ENCODE measurements at regions not wholly inside any gene's neighbourhood (a gene's known extent, or its start where the extent isn't known, plus 50 kb on each side); places are given as distances from the start of the nearest gene placed in this dataset.

- TF ChIP-seq POLR2A (IDR thresholded peaks at IDR 0.05) (no peak), CTCF (IDR thresholded peaks at IDR 0.05) (no peak)
- intact Hi-C loops (cut with DNase I; ENCODE audit: low total_unique reads), result no loop called here
- H3K4me3 ChIP-seq (ENCODE audit: low read depth, poor library complexity, severe bottlenecking), result no peak overlapping the region
- DNase-seq (ENCODE audit: low spot score in 2 of 2), result no peak
- WGBS, 2 donors, result 85 to 87% methylated on average over 6 of the region's 6 CpGs
Measured at GRCh38 chr13:68261105-68261504, 1031.0 kb upstream of the PCDH9 start.

DNA sequence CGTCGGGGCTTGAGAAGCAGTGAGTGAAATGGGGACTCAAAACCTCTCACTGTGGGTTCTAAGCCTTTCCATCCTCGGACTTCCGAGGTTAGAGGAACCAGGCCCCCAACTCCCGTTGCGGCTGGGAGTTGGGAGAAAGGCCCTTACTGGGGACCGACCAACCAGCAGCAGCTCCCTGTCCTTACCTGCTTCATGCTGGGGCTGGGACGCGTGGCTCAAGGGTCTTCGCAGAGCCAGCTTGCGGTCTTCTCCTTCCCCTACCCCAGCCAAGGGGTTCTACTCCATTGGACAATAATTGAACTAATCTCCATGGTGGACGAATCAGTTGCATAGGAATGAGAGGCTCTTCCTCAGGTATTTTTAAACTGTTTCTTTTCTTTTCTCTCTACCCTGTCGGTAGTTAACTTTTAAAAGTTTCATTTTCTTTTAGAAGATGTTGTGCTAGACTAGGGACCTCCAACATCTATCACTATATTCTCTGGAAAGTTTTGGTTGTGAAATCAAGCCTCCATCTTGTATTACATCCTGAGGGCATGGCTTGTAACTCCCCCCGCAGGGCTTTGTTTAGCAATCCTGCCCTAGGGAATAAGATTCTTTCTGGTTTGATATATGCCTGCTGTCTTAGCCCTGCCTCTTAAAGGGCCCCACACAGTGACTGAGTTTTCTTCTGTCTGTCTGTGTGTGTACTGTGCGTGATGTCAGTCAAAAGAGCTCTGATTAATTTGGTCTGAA, 1027.1 kb upstream of the PCDH9 start:
- no peak for DNase-seq (ENCODE audit: low spot score in 2 of 2)
- WGBS, 2 donors, result 87 to 88% methylated on average over 15 of the region's 15 CpGs
- intact Hi-C loops (cut with DNase I; ENCODE audit: low total_unique reads), result no loop called here
- TF ChIP-seq POLR2A (IDR thresholded peaks at IDR 0.05) (no peak), CTCF (IDR thresholded peaks at IDR 0.05) (no peak)
- H3K4me3 ChIP-seq (ENCODE audit: low read depth, poor library complexity, severe bottlenecking), result no peak overlapping the region

DNA sequence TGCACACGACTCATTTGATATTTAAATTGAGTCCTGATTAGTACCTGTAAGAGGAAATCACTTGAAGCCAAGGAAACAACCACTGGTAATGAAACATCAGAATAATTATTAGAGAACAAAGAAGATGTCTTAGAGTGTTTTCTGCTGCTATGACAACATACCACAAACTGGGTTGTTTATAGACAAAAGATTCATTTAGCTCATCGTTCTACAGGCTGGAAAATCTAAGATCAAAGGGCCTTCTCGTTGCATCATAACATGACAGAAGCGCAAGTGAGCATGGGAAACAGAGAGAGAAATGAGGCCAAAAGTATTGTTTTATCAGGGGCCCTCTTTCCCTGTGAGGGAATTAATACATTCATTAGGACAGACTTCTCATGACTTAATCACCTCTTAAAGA, 1024.0 kb upstream of the PCDH9 start:
- intact Hi-C loops (cut with DNase I; ENCODE audit: low total_unique reads), result no loop called here
- WGBS, 2 donors, result 48% methylated on average over 4 of the region's 4 CpGs
- TF ChIP-seq CTCF (IDR thresholded peaks at IDR 0.05), result no peak
- H3K4me3 ChIP-seq (ENCODE audit: low read depth, poor library complexity, severe bottlenecking), result no peak overlapping the region
- no peak for DNase-seq (ENCODE audit: low spot score in 2 of 2)

DNA sequence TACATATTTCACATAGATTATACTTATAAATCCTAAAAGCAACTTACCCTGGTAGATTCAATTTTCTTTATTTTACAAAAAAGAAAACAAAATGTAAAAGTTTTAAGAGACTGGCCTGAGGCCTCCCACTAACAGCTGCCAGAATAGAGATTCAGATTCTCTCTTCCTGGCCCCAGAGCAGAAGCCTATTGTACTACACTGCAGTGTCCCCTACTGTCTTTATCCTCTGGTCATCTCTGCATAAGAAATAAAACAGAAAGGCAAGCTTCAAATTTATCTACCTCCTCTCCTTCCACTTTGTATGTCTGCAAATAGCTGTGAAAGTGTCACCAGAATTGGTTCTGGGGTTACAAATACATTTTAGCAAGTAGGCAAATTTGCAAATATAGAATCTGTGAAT, 1004.1 kb upstream of the PCDH9 start:
- DNase-seq (ENCODE audit: low spot score in 2 of 2), result no peak
- H3K4me3 ChIP-seq (ENCODE audit: low read depth, poor library complexity, severe bottlenecking), result no peak overlapping the region
- intact Hi-C loops (cut with DNase I; ENCODE audit: low total_unique reads), result no loop called here
- TF ChIP-seq CTCF (IDR thresholded peaks at IDR 0.05) (no peak), POLR2A (IDR thresholded peaks at IDR 0.05) (no peak)

DNA sequence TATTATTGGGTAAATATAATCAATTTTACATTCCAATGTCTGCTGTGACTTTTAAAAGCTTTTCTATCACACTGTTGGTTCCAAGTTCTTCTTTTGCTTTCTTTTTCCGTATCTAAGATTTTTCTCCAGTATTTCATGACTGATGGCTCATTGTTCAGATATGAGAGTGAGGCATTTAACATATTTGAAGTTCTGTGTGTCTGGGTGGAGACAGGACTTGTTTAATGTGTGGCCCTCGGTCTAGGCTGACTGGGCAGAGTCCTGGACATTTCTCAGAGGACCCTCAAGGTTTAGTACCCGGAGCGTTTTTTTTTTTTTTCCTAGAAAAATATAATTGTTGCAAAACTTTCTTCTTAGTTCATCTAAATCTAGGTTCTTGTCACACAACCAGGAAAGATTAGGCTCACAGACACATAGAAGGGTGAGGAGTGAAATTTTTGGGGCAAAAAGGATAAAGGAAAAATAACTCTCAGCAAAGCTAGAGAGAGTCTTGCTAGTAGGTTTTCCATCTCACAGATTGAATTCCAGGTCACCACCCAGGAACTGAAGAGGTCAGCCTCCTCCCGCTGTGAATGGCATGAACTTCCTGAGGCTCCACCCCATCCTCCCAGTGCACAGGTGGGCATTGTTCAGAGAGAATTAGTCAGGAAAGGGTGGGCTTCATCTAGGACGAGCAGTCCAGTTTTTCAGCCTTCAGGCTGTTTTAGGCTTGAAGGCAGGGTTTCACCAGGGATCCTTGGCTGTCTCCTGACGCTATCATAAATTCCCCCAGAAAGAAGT, 1002.4 kb upstream of the PCDH9 start:
- DNase-seq (ENCODE audit: low spot score in 2 of 2), result no peak
- WGBS, 2 donors, result 56 to 58% methylated on average over 7 of the region's 7 CpGs
- intact Hi-C loops (cut with DNase I; ENCODE audit: low total_unique reads), result no loop called here
- no peak overlapping the region for H3K4me3 ChIP-seq (ENCODE audit: low read depth, poor library complexity, severe bottlenecking)
- TF ChIP-seq CTCF (IDR thresholded peaks at IDR 0.05) (no peak), POLR2A (IDR thresholded peaks at IDR 0.05) (no peak)

All from lower leg skin (tissue), 4 donors.